ENCODE measurements at regions not wholly inside any gene's neighbourhood (a gene's known extent, or its start where the extent isn't known, plus 50 kb on each side); places are given as distances from the start of the nearest gene placed in this dataset.

DNA sequence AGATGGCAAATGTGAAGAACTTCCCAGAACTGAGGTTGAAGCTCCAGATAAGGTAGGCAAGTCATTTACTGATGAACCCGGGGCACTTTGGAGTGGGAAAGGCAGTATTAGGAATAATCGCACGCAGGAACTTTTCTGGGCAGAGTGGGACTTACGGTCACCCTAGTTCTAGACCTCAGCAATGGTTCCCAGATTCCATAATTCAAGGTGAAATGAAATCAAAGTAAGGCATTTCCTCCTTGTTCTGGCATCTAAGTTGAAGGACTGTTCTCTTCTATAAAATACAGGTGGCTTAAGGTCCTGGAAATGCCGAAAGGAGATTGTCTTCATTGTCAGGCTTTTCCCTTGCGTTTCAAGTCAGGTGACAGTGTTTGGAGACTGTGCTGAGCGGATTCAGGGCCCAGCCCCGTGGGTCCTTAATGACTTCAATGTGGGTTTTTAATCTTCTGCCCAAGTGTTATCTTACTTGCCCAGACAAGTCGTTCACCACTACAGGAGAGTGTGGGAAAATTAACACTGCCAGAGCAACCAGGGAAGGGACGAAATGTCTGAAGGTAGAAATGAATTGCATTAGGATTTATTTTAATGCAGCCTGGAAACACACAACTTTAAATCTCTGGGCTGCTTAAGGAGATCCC lies 52.1 kb upstream of the STOX2 start:
- Mint-ChIP-seq H3K4me1 (peaks cover 5 to 11% of the 10 kb centered on the region in 2 experiments), H3K27ac (no peak overlapping the region), H3K4me3 (no peak overlapping the region), H3K27me3 (ENCODE audit: low read depth) (peaks cover 33% of the 10 kb centered on the region), H3K36me3 (ENCODE audit: insufficient read depth in 1 of 3, low read depth in 3 of 3) (peaks cover 0 to 3% (median 0%) of the 10 kb centered on the region in 3 experiments; a peak in 2 of 7 replicates), H3K9me3 (peaks cover 4% of the 10 kb centered on the region in 2 experiments; a peak in 3 of 5 replicates)
- no peak overlapping the region for H2BK120ac ChIP-seq (ENCODE audit: low read depth, low read length, poor library complexity, severe bottlenecking)
- H4K20me1 ChIP-seq (ENCODE audit: control insufficient read depth, insufficient read depth, insufficient read length) = no peaks in the 10 kb centered on the region
- H2BK20ac ChIP-seq (ENCODE audit: low read depth, low read length, poor library complexity, severe bottlenecking) = no peak overlapping the region
- H3K4me2 ChIP-seq (ENCODE audit: insufficient read depth, insufficient read length, low read length) = no peak overlapping the region
- DNase-seq = no peak
- H2AK5ac ChIP-seq (ENCODE audit: insufficient read length, low read length) = no peak overlapping the region
- no peak overlapping the region for H4K5ac ChIP-seq (ENCODE audit: insufficient read length, low read depth, low read length)
- H4K91ac ChIP-seq (ENCODE audit: insufficient read length, low read depth, low read length) = no peak overlapping the region
- H3K27me3 ChIP-seq (ENCODE audit: insufficient read depth, low read length) = no peaks in the 10 kb centered on the region
- no peak overlapping the region for H2BK12ac ChIP-seq (ENCODE audit: insufficient read length, low read depth, low read length)
- no peak overlapping the region for H3K27ac ChIP-seq (ENCODE audit: insufficient read length, low read depth, low read length)
- no peak overlapping the region for H3K9ac ChIP-seq (ENCODE audit: extremely low read depth, insufficient read length, low read length)
- no peak overlapping the region for H3K23ac ChIP-seq (ENCODE audit: insufficient read length, low read depth, low read length)
- no peak overlapping the region for H3K18ac ChIP-seq (ENCODE audit: insufficient read length, low read depth, low read length)
- no peak overlapping the region for H2BK15ac ChIP-seq (ENCODE audit: low read depth, low read length)
- H3K56ac ChIP-seq (ENCODE audit: insufficient read length, low read depth, low read length) = no peak overlapping the region
- no peak overlapping the region for H2BK5ac ChIP-seq (ENCODE audit: insufficient read length, low read length)
- no peak overlapping the region for H3T11ph ChIP-seq (ENCODE audit: low read length)
- no peaks in the 10 kb centered on the region for H3K23me2 ChIP-seq (ENCODE audit: insufficient read length, low read depth, low read length, poor library complexity, severe bottlenecking)
- TF ChIP-seq, protein P1, sequence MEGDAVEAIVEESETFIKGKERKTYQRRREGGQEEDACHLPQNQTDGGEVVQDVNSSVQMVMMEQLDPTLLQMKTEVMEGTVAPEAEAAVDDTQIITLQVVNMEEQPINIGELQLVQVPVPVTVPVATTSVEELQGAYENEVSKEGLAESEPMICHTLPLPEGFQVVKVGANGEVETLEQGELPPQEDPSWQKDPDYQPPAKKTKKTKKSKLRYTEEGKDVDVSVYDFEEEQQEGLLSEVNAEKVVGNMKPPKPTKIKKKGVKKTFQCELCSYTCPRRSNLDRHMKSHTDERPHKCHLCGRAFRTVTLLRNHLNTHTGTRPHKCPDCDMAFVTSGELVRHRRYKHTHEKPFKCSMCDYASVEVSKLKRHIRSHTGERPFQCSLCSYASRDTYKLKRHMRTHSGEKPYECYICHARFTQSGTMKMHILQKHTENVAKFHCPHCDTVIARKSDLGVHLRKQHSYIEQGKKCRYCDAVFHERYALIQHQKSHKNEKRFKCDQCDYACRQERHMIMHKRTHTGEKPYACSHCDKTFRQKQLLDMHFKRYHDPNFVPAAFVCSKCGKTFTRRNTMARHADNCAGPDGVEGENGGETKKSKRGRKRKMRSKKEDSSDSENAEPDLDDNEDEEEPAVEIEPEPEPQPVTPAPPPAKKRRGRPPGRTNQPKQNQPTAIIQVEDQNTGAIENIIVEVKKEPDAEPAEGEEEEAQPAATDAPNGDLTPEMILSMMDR (conservative IDR thresholded peaks at IDR 0.05) = no peak
- H3K79me2 ChIP-seq (ENCODE audit: insufficient read depth, low read length) = no peaks in the 10 kb centered on the region
- no peaks in the 10 kb centered on the region for H3K4me1 ChIP-seq (ENCODE audit: insufficient read depth, low read length)
- no CpG with 5 or more reads among the region's 10 CpGs for WGBS (ENCODE audit: extremely low coverage, insufficient read length, low lambda C conversion rate)
- H3K4ac ChIP-seq (ENCODE audit: low read depth, low read length) = no peak overlapping the region
- H3K9me3 ChIP-seq (ENCODE audit: control insufficient read depth, low read depth, low read length) = no peaks in the 10 kb centered on the region
- no peak overlapping the region for H4K8ac ChIP-seq (replicated peaks; ENCODE audit: insufficient read length, low read depth, low read length)
- H2AFZ ChIP-seq (ENCODE audit: low read length) = no peak overlapping the region
- H3K79me1 ChIP-seq (ENCODE audit: insufficient read depth, low read depth, low read length, poor library complexity, severe bottlenecking) = no peaks in the 10 kb centered on the region
- no peak overlapping the region for H3K14ac ChIP-seq (ENCODE audit: insufficient read depth, low read length)

All from H9 (cell line).